GM13976 (cell line): ENCODE measurements at regions not wholly inside any gene's neighbourhood (a gene's known extent, or its start where the extent isn't known, plus 50 kb on each side); places are given as distances from the start of the nearest gene placed in this dataset.
"Not testable (repeated sequence)": the region's sequence is repeated elsewhere in the genome, so short reads cannot be mapped to it uniquely, and the experiment has no call there.

Experiments used
- DNase-seq: peaks from one replicate; pipeline ENCODE4 v3.0.0; 2012; ENCODE audit warnings: low spot score
- CTCF ChIP-seq: IDR thresholded peaks from 2 replicates; pipeline ENCODE4 v1.5.1; 2012; ENCODE audit warnings: borderline replicate concordance, mild to moderate bottlenecking; ENCODE audit not compliant: insufficient read depth; ENCODE audit errors: extremely low read depth, missing control alignments, control extremely low read depth
- in situ Hi-C: fragments of 300-500 bp; cut with MboI; formaldehyde crosslinking; loops from one replicate; pipeline ENCODE4 v1.12.0; 2022; ENCODE audit warnings: low sequenced_read_pairs, mixed read lengths, inconsistent platforms; ENCODE audit not compliant: unreplicated experiment

DNA sequence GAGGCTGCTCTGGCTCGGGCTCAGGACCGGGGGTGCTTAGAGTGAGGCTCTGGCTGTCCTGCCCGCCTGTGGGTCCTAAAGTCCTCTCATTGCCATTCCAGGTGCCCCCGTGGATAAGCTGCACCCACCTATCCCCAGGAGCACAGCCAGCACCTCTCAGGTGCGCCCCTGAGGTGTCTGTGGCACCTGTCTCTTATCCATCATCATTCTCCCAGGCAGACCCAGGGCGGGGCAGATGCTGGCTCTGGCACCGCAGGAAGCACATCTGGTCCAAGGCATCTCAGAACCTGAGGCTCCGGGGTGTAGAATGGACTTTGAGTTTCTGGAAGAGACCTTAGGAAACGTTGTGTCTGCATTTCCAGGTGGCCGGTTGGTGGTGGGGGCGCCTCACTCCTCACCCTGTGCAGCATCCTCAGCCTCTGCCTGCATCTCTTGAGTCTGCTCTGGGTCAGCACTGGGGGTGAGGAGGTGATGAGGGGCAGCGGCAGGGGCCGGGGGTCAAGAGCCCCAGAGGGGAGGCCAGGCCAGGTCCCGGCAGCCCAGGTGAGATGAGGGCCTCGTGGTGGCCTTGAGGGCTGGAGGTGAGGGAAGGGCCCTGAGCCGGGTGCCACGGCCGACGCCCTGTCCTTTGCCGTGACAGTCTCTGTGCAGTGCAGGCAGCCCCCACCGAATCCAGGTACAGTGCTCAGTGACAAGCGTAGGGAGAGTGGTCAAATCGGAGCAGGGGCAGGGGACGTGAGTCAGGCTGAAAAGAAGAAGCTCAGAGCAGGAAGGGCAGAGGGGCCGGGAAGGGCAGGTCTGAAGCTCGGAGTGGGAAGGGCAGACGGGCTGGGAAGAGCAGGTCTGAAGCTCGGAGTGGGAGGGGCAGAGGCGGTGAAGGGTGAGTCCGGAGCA lies 173.5 kb downstream of the NPIPB11 start:
- in situ Hi-C loops: no loop called here
- DNase-seq: no peak

GRCh38 chr16:29232160-29232705 lies 174.3 kb downstream of the NPIPB11 start:
- DNase-seq, in situ Hi-C loops: not testable (repeated sequence)

More for the DNA sequence above, 173.5 kb downstream of the NPIPB11 start:
- TF ChIP-seq CTCF: no peak

- no peak for TF ChIP-seq CTCF
- DNase-seq: no peak
- in situ Hi-C loops: no loop called here
These were observed 175.3 kb downstream of the NPIPB11 start for GRCh38 chr16:29231244-29231643.

- TF ChIP-seq CTCF: no peak
- DNase-seq: no peak
- in situ Hi-C loops: no loop called here
These were observed 175.8 kb downstream of the NPIPB11 start for GRCh38 chr16:29230671-29231096.

- DNase-seq, in situ Hi-C loops: not testable (repeated sequence)
These were observed 176.4 kb downstream of the NPIPB11 start for GRCh38 chr16:29230006-29230668.

DNA sequence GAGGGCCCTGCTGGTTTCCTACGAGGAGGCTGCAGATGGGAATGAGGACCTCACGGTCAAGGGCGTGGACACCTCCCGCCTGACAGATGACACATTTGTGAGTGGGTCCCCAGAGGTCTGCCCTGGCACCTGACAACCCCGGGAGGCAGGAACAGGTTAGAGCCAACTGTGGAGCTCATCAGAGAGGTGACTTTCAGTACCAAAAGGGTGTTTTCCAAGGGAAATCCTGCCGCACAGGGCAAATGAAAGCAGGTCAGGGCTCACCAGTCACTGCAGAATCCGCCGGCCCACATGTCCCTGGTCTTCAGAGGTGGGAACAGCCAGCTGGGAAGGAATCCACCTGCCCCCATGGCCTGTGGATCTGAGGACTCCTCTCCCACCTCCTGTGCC lies 176.9 kb downstream of the NPIPB11 start:
- DNase-seq, in situ Hi-C loops: not testable (repeated sequence)

DNA sequence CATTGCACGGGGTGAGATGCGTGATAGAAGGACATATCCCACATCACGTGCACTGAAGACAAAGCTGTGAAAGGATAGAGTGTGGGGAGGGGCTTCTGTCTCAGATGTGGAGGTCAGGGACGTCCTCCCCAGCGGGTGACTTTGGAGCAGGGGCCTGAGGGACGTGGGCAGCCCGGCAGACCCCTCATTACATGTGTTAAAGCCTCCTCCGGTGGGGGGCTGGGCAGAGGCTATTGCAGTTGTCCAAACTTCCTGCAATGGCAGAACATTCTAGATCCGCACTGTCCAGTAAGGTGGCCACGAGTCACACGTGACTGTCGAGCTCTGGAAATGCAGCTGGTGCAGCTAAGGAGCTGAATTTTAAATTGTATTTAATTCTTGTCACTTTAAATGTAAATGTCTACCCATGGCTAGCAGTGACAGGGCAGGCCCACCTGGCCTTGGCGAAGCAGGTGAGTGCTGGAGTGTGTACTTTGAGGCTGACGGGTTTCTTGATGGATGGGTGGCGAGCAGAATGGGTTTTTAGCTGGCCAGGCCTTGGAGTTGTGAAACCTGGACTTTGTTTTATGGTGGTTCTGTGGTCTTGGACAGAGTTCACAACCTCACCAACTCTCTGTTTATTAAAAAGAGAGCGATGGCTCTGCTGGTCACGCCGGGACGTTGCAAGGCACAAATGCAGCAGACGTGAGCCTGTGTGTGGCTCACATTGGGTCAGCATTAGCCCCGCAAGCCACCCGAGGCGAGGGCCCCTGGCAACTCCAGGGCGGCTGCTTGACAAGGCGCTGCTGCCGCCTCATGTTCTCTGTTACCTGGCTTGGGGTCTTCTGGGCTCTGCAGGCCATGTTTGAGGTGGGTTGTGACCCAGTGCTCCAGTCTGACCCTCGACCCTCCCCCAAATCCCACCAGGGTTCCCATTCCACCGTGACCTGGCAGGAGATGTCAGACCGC lies 177.6 kb downstream of the NPIPB11 start:
- DNase-seq, in situ Hi-C loops: not testable (repeated sequence)

- peak; percentile 71 for TF ChIP-seq CTCF
- DNase-seq, in situ Hi-C loops: not testable (repeated sequence)
These were observed 178.5 kb downstream of the NPIPB11 start for GRCh38 chr16:29227751-29228663.
